ENCODE measurements at regions not wholly inside any gene's neighbourhood (a gene's known extent, or its start where the extent isn't known, plus 50 kb on each side); places are given as distances from the start of the nearest gene placed in this dataset.

DNA sequence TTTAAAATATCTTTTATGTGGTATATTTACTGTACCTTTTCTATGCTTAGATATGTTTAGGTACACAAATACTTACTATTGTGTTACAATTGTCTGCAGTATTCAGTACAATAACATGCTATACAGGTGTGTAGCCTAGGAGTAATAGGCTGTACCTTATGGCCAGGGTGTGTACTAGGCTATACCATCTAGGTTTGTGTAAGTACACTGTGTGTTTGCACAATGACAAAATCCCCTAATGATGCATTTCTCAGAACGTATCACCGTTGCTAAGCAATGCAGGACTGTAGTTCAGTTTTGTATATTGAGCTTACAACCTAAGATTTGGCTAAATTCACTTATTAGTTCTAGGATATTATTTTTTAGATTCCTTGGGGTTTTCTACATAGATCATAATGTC is 332.3 kb upstream of the HS6ST1 start:
- Histone ChIP-seq H3F3A (ENCODE audit: insufficient read depth) (no peaks in the 10 kb centered on the region), H3K79me2 (ENCODE audit: insufficient read depth, low read length) (no peaks in the 10 kb centered on the region), H3K9me2 (replicated peaks; ENCODE audit: insufficient read depth, low read length) (no peaks in the 10 kb centered on the region), H3K4me3 (ENCODE audit: insufficient read depth, low read length, poor library complexity, severe bottlenecking) (no peak overlapping the region), H3K9me3 (ENCODE audit: insufficient read depth, low read length) (no peaks in the 10 kb centered on the region), H3K9ac (ENCODE audit: low read length) (no peak overlapping the region), H3K4me2 (ENCODE audit: low read depth, low read length, poor library complexity, severe bottlenecking) (no peak overlapping the region), H4K20me1 (ENCODE audit: low read depth, low read length) (no peaks in the 10 kb centered on the region), H3K27ac (ENCODE audit: low read depth, low read length) (no peak overlapping the region), H3K36me3 (ENCODE audit: low read length) (no peaks in the 10 kb centered on the region), H3K27me3 (ENCODE audit: low read length) (no peaks in the 10 kb centered on the region), H2AFZ (ENCODE audit: low read depth, low read length, severe bottlenecking) (no peak overlapping the region)
- TF ChIP-seq EZH2phosphoT487 (conservative IDR thresholded peaks at IDR 0.05; ENCODE audit: low read length) = no peak
- TF ChIP-seq, protein P1, sequence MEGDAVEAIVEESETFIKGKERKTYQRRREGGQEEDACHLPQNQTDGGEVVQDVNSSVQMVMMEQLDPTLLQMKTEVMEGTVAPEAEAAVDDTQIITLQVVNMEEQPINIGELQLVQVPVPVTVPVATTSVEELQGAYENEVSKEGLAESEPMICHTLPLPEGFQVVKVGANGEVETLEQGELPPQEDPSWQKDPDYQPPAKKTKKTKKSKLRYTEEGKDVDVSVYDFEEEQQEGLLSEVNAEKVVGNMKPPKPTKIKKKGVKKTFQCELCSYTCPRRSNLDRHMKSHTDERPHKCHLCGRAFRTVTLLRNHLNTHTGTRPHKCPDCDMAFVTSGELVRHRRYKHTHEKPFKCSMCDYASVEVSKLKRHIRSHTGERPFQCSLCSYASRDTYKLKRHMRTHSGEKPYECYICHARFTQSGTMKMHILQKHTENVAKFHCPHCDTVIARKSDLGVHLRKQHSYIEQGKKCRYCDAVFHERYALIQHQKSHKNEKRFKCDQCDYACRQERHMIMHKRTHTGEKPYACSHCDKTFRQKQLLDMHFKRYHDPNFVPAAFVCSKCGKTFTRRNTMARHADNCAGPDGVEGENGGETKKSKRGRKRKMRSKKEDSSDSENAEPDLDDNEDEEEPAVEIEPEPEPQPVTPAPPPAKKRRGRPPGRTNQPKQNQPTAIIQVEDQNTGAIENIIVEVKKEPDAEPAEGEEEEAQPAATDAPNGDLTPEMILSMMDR (IDR thresholded peaks at IDR 0.05; ENCODE audit: insufficient read depth, low read length, poor library complexity, severe bottlenecking) = no peak

DNA sequence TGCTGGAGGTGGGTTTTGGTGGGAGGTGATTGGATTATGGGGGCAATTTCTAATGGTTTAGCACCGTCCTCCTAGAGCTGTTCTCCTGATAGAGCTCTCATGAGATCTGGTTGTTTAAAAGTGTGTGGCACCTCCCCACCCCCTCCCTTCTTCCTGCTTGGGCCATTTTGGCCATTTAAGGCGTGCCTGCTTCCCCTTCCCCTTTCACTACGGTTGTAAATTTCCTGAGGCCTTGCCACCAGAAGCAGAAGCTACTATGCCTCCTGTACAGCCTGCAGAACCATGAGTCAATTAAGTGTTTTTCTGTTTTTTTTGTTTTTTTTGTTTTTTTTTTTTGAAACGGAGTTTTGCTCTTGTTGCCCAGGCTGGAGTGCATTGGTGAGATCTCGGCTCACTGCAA is 335.7 kb upstream of the HS6ST1 start:
- H3K4me2 ChIP-seq (ENCODE audit: low read depth, low read length, poor library complexity, severe bottlenecking) = no peak overlapping the region
- TF ChIP-seq, protein P1 (IDR thresholded peaks at IDR 0.05; ENCODE audit: insufficient read depth, low read length, poor library complexity, severe bottlenecking) = no peak
- TF ChIP-seq EZH2phosphoT487 (conservative IDR thresholded peaks at IDR 0.05; ENCODE audit: low read length) = no peak
- no peaks in the 10 kb centered on the region for H3K79me2 ChIP-seq (ENCODE audit: insufficient read depth, low read length)
- no peaks in the 10 kb centered on the region for H3K36me3 ChIP-seq (ENCODE audit: low read length)
- no peak overlapping the region for H3K27ac ChIP-seq (ENCODE audit: low read depth, low read length)
- H4K20me1 ChIP-seq (ENCODE audit: low read depth, low read length) = no peaks in the 10 kb centered on the region
- no peak overlapping the region for H3K4me3 ChIP-seq (ENCODE audit: insufficient read depth, low read length, poor library complexity, severe bottlenecking)
- H3K9ac ChIP-seq (ENCODE audit: low read length) = no peak overlapping the region
- H2AFZ ChIP-seq (ENCODE audit: low read depth, low read length, severe bottlenecking) = no peak overlapping the region
- H3K27me3 ChIP-seq (ENCODE audit: low read length) = no peaks in the 10 kb centered on the region
- no peaks in the 10 kb centered on the region for H3K9me2 ChIP-seq (replicated peaks; ENCODE audit: insufficient read depth, low read length)
- no peaks in the 10 kb centered on the region for H3K9me3 ChIP-seq (ENCODE audit: insufficient read depth, low read length)
- no peaks in the 10 kb centered on the region for H3F3A ChIP-seq (ENCODE audit: insufficient read depth)

DNA sequence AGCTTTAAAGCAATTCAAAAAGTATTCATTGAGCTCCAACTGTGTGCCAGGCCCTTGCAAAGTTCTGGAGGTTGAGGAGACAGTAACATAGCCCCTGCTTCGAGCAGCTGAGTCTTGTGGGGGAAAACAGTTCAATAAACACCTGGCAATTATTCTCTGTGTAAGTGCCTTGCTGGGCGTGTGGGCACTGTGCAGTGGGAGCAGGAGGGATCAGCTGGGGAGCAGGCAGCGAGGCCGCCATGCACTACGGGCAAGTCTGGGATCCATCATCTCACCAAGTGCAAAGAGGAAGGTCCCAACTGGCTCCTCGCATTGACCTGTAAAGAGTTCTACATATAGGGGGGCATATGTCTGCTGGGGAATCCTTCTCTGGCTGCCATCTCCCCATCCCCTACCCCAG is 342.2 kb upstream of the HS6ST1 start:
- Histone ChIP-seq H2AFZ (ENCODE audit: low read depth, low read length, severe bottlenecking) (no peak overlapping the region), H3K9me2 (replicated peaks; ENCODE audit: insufficient read depth, low read length) (no peaks in the 10 kb centered on the region), H3K9ac (ENCODE audit: low read length) (no peak overlapping the region), H3K4me3 (ENCODE audit: insufficient read depth, low read length, poor library complexity, severe bottlenecking) (no peak overlapping the region), H3F3A (ENCODE audit: insufficient read depth) (no peaks in the 10 kb centered on the region), H3K27ac (ENCODE audit: low read depth, low read length) (no peak overlapping the region), H3K79me2 (ENCODE audit: insufficient read depth, low read length) (no peaks in the 10 kb centered on the region), H3K36me3 (ENCODE audit: low read length) (no peaks in the 10 kb centered on the region), H3K9me3 (ENCODE audit: insufficient read depth, low read length) (no peaks in the 10 kb centered on the region), H4K20me1 (ENCODE audit: low read depth, low read length) (no peaks in the 10 kb centered on the region), H3K4me2 (ENCODE audit: low read depth, low read length, poor library complexity, severe bottlenecking) (no peak overlapping the region), H3K27me3 (ENCODE audit: low read length) (no peaks in the 10 kb centered on the region)
- TF ChIP-seq EZH2phosphoT487 (conservative IDR thresholded peaks at IDR 0.05; ENCODE audit: low read length) = no peak
- TF ChIP-seq, protein P1 (IDR thresholded peaks at IDR 0.05; ENCODE audit: insufficient read depth, low read length, poor library complexity, severe bottlenecking) = no peak
